ENCODE measurements at regions not wholly inside any gene's neighbourhood (a gene's known extent, or its start where the extent isn't known, plus 50 kb on each side); places are given as distances from the start of the nearest gene placed in this dataset.

- Histone ChIP-seq H3K9ac (ENCODE audit: extremely low read depth, insufficient read length, low read length) (no peak overlapping the region), H3T11ph (ENCODE audit: low read length) (no peak overlapping the region), H4K5ac (ENCODE audit: insufficient read length, low read depth, low read length) (no peak overlapping the region), H4K20me1 (ENCODE audit: control insufficient read depth, insufficient read depth, insufficient read length) (no peaks in the 10 kb centered on the region), H3K79me1 (ENCODE audit: insufficient read depth, low read depth, low read length, poor library complexity, severe bottlenecking) (no peaks in the 10 kb centered on the region), H2AK5ac (ENCODE audit: insufficient read length, low read length) (no peak overlapping the region), H4K8ac (replicated peaks; ENCODE audit: insufficient read length, low read depth, low read length) (no peak overlapping the region), H3K79me2 (ENCODE audit: insufficient read depth, low read length) (no peaks in the 10 kb centered on the region), H2BK12ac (ENCODE audit: insufficient read length, low read depth, low read length) (no peak overlapping the region), H3K9me3 (ENCODE audit: control insufficient read depth, low read depth, low read length) (no peaks in the 10 kb centered on the region), H3K4ac (ENCODE audit: low read depth, low read length) (no peak overlapping the region), H3K27me3 (ENCODE audit: insufficient read depth, low read length) (no peaks in the 10 kb centered on the region), H2BK120ac (ENCODE audit: low read depth, low read length, poor library complexity, severe bottlenecking) (no peak overlapping the region), H3K4me1 (ENCODE audit: insufficient read depth, low read length) (no peaks in the 10 kb centered on the region), H4K91ac (ENCODE audit: insufficient read length, low read depth, low read length) (no peak overlapping the region), H3K56ac (ENCODE audit: insufficient read length, low read depth, low read length) (no peak overlapping the region), H3K23ac (ENCODE audit: insufficient read length, low read depth, low read length) (no peak overlapping the region), H2BK15ac (ENCODE audit: low read depth, low read length) (no peak overlapping the region), H3K18ac (ENCODE audit: insufficient read length, low read depth, low read length) (no peak overlapping the region), H3K27ac (ENCODE audit: insufficient read length, low read depth, low read length) (no peak overlapping the region), H2AFZ (ENCODE audit: low read length) (no peak overlapping the region), H3K4me2 (ENCODE audit: insufficient read depth, insufficient read length, low read length) (no peak overlapping the region), H2BK20ac (ENCODE audit: low read depth, low read length, poor library complexity, severe bottlenecking) (no peak overlapping the region), H2BK5ac (ENCODE audit: insufficient read length, low read length) (no peak overlapping the region), H3K14ac (ENCODE audit: insufficient read depth, low read length) (no peak overlapping the region), H3K23me2 (ENCODE audit: insufficient read length, low read depth, low read length, poor library complexity, severe bottlenecking) (no peaks in the 10 kb centered on the region)
- no CpG with 5 or more reads among the region's 3 CpGs for WGBS (ENCODE audit: extremely low coverage, insufficient read length, low lambda C conversion rate)
- H3K4me3 Mint-ChIP-seq, result no peak overlapping the region
- H3K36me3 Mint-ChIP-seq (ENCODE audit: insufficient read depth in 1 of 3, low read depth in 3 of 3), result no peaks in the 10 kb centered on the region; a peak in 1 of 7 replicates
- no peak for TF ChIP-seq CTCF (conservative IDR thresholded peaks at IDR 0.05)
- peaks cover 0 to 9% of the 10 kb centered on the region in 2 experiments; a peak in 2 of 5 replicates for H3K9me3 Mint-ChIP-seq
- no peaks in the 10 kb centered on the region for H3K27me3 Mint-ChIP-seq (ENCODE audit: low read depth)
- no peaks in the 10 kb centered on the region; a peak in 1 of 4 replicates for H3K4me1 Mint-ChIP-seq
- H3K27ac Mint-ChIP-seq, result no peak overlapping the region
- DNase-seq, result no peak
Measured at GRCh38 chr5:62824936-62825335, 246.3 kb downstream of the LRRC70 start.

All from H9 (cell line).